HCT116 (cell line): ENCODE measurements at regions not wholly inside any gene's neighbourhood (a gene's known extent, or its start where the extent isn't known, plus 50 kb on each side); places are given as distances from the start of the nearest gene placed in this dataset.

Experiments
- ATAC-seq: fragments of 200-7000 bp; cut with Tn5 transposase; 2 replicates; pipeline ENCODE4 v1.9.1; 2020; ENCODE audit warnings: mild to moderate bottlenecking, moderate library complexity
- BruUV-seq: library from RNA; stranded (reverse); fragments of 400-500 nt; replicated peaks from 2 replicates; lab custom pipeline; 2021; lab: Mats Ljungman, UMichigan
- CTCF ChIA-PET: fragments of 300-600 bp; sonication (Branson Sonifier 250); formaldehyde crosslinking; loops from one replicate; lab custom pipeline; 2021; ENCODE audit warnings: antibody characterized with exemption; lab: Charles Lee
- POLR2A ChIA-PET: fragments of 300-600, 350-600 bp; sonication (Branson Sonifier 250); formaldehyde crosslinking; loops from one replicate; lab custom pipeline; 2021; ENCODE audit warnings: antibody characterized with exemption; lab: Charles Lee
- RAD21 ChIA-PET, 2 experiments: fragments of 300-600 bp; sonication (Branson Sonifier 250); formaldehyde crosslinking; loops; one replicate each; lab custom pipeline; 2023; ENCODE audit warnings: low total read pairs in 2 of 2; ENCODE audit not compliant: uncharacterized antibody in 2 of 2, unreplicated experiment in 2 of 2, low non-redundant PET in 1 of 2; lab: Charles Lee
- DNase-seq: peaks from one replicate; pipeline ENCODE4 v3.0.0-alpha.2; 2010; ENCODE audit warnings: low read depth, low spot score
- H2AFZ ChIP-seq: fragments of 200-600 bp; shearing (Covaris generic), sonication (generic); 2 replicates; pipeline ENCODE4 v1.6.1; 2017; ENCODE audit warnings: low read depth, mixed run types, mixed read lengths, antibody characterized with exemption, low read length; ENCODE audit not compliant: poor library complexity, severe bottlenecking
- H3K27ac ChIP-seq: 2 replicates; pipeline ENCODE4 v1.5.1; 2012; ENCODE audit warnings: low read depth, low read length
- H3K27me3 ChIP-seq: fragments of 200-600 bp; sonication (generic); 2 replicates; pipeline ENCODE4 v1.6.1; 2016; ENCODE audit warnings: mixed run types, low read length, mixed read lengths; ENCODE audit not compliant: insufficient read depth
- H3K36me3 ChIP-seq, 2 experiments: fragments of 200-500 bp in 1 of 2; fragments of 200-600 bp in 1 of 2; sonication (Bioruptor generic) in 1 of 2; sonication (generic) in 1 of 2; 2 replicates each; pipeline versions ENCODE4 v1.5.1 to v1.6.1; 2014 to 2016; ENCODE audit warnings: low read length in 2 of 2, inconsistent platforms in 1 of 2, mixed read lengths in 1 of 2, mixed run types in 1 of 2; ENCODE audit not compliant: insufficient read depth in 2 of 2, control insufficient read depth in 1 of 2
- H3K4me1 ChIP-seq, 2 experiments: fragments of 200-600 bp in 1 of 2; sonication (generic) in 1 of 2; 2 replicates each; pipeline versions ENCODE4 v1.5.1 to v1.6.1; 2012 to 2017; ENCODE audit warnings: low read length in 2 of 2, inconsistent platforms in 1 of 2, mild to moderate bottlenecking in 1 of 2, mixed read lengths in 1 of 2, mixed run types in 1 of 2, moderate library complexity in 1 of 2; ENCODE audit not compliant: insufficient read depth in 2 of 2, control insufficient read depth in 1 of 2
- H3K4me2 ChIP-seq: fragments of 200-600 bp; sonication (generic); 2 replicates; pipeline ENCODE4 v1.6.1; 2017; ENCODE audit warnings: mixed run types, low read length, mixed read lengths
- H3K4me3 ChIP-seq, 2 experiments: fragments of 200-600 bp in 1 of 2; sonication (generic) in 1 of 2; replicated peaks in 1 of 2; 2 replicates each; pipeline ENCODE4 v1.5.1; 2011 to 2016; ENCODE audit warnings: low read length in 2 of 2, control low read depth in 1 of 2, low read depth in 1 of 2, mild to moderate bottlenecking in 1 of 2, mixed read lengths in 1 of 2, mixed run types in 1 of 2
- H3K79me2 ChIP-seq: fragments of 200-600 bp; sonication (generic); 2 replicates; pipeline ENCODE4 v1.6.1; 2017; ENCODE audit warnings: mild to moderate bottlenecking, mixed run types, low read length, moderate library complexity, mixed read lengths; ENCODE audit not compliant: insufficient read depth
- H3K9ac ChIP-seq: fragments of 200-600 bp; sonication (generic); 2 replicates; pipeline ENCODE4 v1.6.1; 2016; ENCODE audit warnings: low read length, mixed read lengths
- H3K9me2 ChIP-seq: fragments of 200-600 bp; sonication (generic), shearing (Covaris generic); 2 replicates; pipeline ENCODE4 v1.6.1; 2017; ENCODE audit warnings: mixed run types, mild to moderate bottlenecking, moderate library complexity; ENCODE audit not compliant: insufficient read depth
- H3K9me3 ChIP-seq, 2 experiments: fragments of 200-500 bp in 1 of 2; fragments of 200-600 bp in 1 of 2; sonication (Bioruptor generic) in 1 of 2; sonication (generic) in 1 of 2; 2 replicates each; pipeline ENCODE4 v1.6.1; 2014 to 2017; ENCODE audit warnings: low read length in 2 of 2, mixed read lengths in 2 of 2, inconsistent platforms in 1 of 2, low read depth in 1 of 2, mild to moderate bottlenecking in 1 of 2, mixed run types in 1 of 2, moderate library complexity in 1 of 2; ENCODE audit not compliant: control insufficient read depth in 1 of 2, insufficient read depth in 1 of 2
- H4K20me1 ChIP-seq: fragments of 200-600 bp; sonication (generic), shearing (Covaris generic); 2 replicates; pipeline ENCODE4 v1.6.1; 2017; ENCODE audit warnings: mixed run types, mild to moderate bottlenecking, moderate library complexity; ENCODE audit not compliant: insufficient read depth
- CEBPB ChIP-seq: IDR thresholded peaks from 2 replicates; pipeline ENCODE4 v1.6.1; 2012; ENCODE audit warnings: low read depth
- EGR1 ChIP-seq: IDR thresholded peaks from 2 replicates; pipeline ENCODE4 v1.6.1; 2012; ENCODE audit warnings: low read depth
- EZH2 ChIP-seq: fragments of 200-600 bp; sonication (generic); IDR thresholded peaks from 2 replicates; pipeline ENCODE4 v1.6.1; 2017; ENCODE audit warnings: antibody characterized with exemption, mixed run types
- EZH2phosphoT487 ChIP-seq: fragments of 200-600 bp; IDR thresholded peaks from 2 replicates; pipeline ENCODE4 v1.6.1; 2018; ENCODE audit warnings: antibody characterized with exemption, borderline replicate concordance
- FOSL1 ChIP-seq: IDR thresholded peaks from 2 replicates; pipeline ENCODE4 v1.6.1; 2012; ENCODE audit warnings: low read depth
- RAD21 ChIP-seq: IDR thresholded peaks from 2 replicates; pipeline ENCODE4 v1.6.1; 2012; ENCODE audit warnings: low read depth, mild to moderate bottlenecking
- TCF7L2 ChIP-seq: IDR thresholded peaks from 2 replicates; pipeline ENCODE4 v1.7.0; 2011; ENCODE audit warnings: borderline replicate concordance, inconsistent platforms; ENCODE audit not compliant: insufficient read depth, insufficient read length; ENCODE audit errors: extremely low read depth
- YY1 ChIP-seq: IDR thresholded peaks from 2 replicates; pipeline ENCODE4 v1.6.1; 2011; ENCODE audit warnings: low read length, low read depth, moderate library complexity, mild to moderate bottlenecking; ENCODE audit not compliant: insufficient replicate concordance; ENCODE audit errors: extremely low read depth
- ZFX ChIP-seq: fragments of 450-650 bp; IDR thresholded peaks from 2 replicates; pipeline ENCODE4 v1.6.1; 2017
- intact Hi-C: fragments of 100-400 bp; cut with micrococcal nuclease; formaldehyde crosslinking; loops from 2 replicates; pipeline ENCODE4 v1.10.0; 2022
- TF ChIP-seq, protein P1 (sequence below): IDR thresholded peaks from 2 replicates; pipeline ENCODE4 v1.6.1; 2011; ENCODE audit warnings: mild to moderate bottlenecking, low read length, moderate library complexity; ENCODE audit not compliant: insufficient replicate concordance; ENCODE audit errors: extremely low read depth
- TF ChIP-seq, protein P2 (sequence below): IDR thresholded peaks from 2 replicates; pipeline ENCODE4 v1.6.1; 2012

DNA sequence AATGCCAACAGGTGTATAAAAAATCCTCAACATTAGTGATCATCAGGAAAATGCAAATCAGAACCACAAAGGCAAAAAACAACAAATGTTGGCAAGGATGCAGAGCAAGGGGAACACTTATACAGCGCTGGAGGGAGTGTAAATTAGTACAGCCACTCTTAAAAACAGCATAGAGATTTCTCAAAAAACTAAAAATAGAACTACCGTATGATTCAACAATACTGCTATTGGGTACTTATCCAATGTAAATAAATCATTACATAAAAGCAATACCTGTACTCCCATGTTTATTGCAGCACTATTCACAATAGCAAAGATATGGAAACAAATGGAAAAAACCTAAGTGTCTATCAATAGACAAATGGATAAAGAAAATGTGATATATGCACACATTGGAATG is 171.3 kb downstream of the SLC7A11 start:
- Histone ChIP-seq H3K27me3 (no peaks in the 10 kb centered on the region), H3K9ac (no peak overlapping the region), H3K4me1 (no peaks in the 10 kb centered on the region), H4K20me1 (no peaks in the 10 kb centered on the region), H3K36me3 (no peaks in the 10 kb centered on the region), H3K9me2 (no peaks in the 10 kb centered on the region), H3K27ac (no peak overlapping the region), H3K9me3 (no peaks in the 10 kb centered on the region), H3K4me3 (no peak overlapping the region), H3K79me2 (no peaks in the 10 kb centered on the region), H3K4me2 (no peak overlapping the region), H2AFZ (no peak overlapping the region)
- ATAC-seq, result no peak
- no peak for DNase-seq
- no TSS peak for BruUV-seq
- CTCF ChIA-PET, result interaction anchor here (1.0 kb wide), 1 partner anchor 20 kb away, joined by 3 read pairs; no protein-coding TSS in a partner anchor
- intact Hi-C loops, result no loop called here
- RAD21 ChIA-PET, result no interaction called here
- POLR2A ChIA-PET, result no interaction called here
- TF ChIP-seq RAD21 (no peak), FOSL1 (no peak), TCF7L2 (no peak), ZFX (no peak), EZH2 (no peak), CEBPB (no peak), EZH2phosphoT487 (no peak), YY1 (no peak), EGR1 (no peak)
- TF ChIP-seq, protein P1, sequence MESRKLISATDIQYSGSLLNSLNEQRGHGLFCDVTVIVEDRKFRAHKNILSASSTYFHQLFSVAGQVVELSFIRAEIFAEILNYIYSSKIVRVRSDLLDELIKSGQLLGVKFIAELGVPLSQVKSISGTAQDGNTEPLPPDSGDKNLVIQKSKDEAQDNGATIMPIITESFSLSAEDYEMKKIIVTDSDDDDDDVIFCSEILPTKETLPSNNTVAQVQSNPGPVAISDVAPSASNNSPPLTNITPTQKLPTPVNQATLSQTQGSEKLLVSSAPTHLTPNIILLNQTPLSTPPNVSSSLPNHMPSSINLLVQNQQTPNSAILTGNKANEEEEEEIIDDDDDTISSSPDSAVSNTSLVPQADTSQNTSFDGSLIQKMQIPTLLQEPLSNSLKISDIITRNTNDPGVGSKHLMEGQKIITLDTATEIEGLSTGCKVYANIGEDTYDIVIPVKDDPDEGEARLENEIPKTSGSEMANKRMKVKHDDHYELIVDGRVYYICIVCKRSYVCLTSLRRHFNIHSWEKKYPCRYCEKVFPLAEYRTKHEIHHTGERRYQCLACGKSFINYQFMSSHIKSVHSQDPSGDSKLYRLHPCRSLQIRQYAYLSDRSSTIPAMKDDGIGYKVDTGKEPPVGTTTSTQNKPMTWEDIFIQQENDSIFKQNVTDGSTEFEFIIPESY, result no peak
- TF ChIP-seq, protein P2, sequence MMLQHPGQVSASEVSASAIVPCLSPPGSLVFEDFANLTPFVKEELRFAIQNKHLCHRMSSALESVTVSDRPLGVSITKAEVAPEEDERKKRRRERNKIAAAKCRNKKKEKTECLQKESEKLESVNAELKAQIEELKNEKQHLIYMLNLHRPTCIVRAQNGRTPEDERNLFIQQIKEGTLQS, result no peak
